Stimulated activated CD4-positive, alpha-beta T cell treated with anti-CD3 and anti-CD28 coated beads, Interleukin-15, amount 100 ng/mL, for 24 hours (primary cell): ENCODE measurements at regions not wholly inside any gene's neighbourhood (a gene's known extent, or its start where the extent isn't known, plus 50 kb on each side); places are given as distances from the start of the nearest gene placed in this dataset.
"Not testable (repeated sequence)": the region's sequence is repeated elsewhere in the genome, so short reads cannot be mapped to it uniquely, and the experiment has no call there.

Source experiments
- DNase-seq: peaks from one replicate; pipeline ENCODE4 v3.0.0-alpha.2; 2020

DNA sequence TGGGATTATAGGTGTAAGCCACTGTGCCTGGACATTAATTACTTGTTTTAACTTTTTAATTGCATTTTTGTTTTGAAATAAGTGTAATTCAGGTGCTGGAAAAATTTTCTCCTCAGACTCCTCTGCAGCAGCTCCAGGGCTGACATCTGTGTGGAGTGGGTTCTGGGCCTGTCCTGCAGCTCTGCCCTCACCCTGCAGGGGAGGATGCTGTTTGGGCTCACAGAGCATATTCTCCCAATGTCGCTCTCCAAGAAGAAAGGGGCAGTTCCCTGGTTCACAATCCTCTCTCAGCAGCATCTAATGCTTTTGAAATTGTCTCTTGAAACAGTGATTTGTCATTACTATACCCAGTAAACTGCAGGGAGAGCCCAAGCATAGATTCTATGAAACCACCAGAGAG is 995.7 kb downstream of the TMEM121 start:
- DNase-seq, result not testable (repeated sequence)

DNA sequence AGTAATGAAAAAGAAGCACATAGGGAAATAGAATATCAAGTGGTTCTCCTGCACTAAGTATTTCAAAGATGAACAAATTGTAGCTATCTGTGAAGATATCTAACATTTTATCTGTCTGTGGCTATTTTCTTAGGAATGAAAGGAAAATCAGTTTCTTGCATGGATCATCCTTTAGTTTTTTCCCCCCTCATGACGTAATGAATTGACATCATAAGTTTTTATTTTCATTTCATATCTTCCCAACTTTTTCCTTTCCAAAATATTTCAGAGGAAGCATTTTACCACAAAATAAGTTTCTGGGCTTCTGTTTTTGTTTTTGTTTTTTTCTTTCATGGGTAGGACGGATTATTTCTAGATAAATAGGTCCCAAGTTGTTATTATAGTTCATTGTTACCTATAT is 996.6 kb downstream of the TMEM121 start:
- no peak for DNase-seq

DNA sequence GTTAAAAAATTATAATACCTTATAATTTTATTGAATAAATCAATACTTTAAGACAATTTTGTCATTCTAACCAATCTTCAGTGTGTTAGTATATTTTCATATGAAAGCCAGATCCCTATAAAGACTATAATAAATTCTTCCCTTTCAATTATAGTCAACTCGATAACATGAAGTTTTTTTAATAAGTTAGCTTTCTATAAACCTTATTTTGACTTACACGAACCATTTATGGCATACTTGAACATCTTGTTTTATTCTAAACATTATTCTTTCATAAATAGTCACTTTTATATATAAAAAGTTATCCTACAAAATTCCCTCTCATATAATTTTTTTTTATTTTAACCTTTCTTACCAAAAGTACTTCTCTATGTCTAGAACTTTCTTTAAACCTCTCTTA is 1002.3 kb downstream of the TMEM121 start:
- no peak for DNase-seq

DNA sequence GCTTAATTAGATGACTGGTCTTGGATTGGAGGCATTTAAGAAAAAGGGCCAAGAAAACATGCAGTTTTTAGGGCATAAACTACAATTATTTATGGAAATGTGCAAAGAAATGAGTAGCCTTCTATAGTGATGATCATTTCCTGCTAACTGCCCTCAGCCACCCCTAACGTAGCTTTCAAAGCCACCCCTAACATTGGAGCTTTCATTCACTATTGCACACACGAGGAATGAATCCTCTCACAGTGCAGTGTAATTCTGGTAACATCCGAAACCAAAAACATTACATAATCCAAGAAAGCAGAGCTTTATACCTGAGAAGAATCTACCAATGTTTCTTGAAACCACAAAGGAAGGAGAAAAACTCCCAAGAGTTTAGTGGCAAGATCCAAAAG is 1003.6 kb downstream of the TMEM121 start:
- DNase-seq, result no peak

DNA sequence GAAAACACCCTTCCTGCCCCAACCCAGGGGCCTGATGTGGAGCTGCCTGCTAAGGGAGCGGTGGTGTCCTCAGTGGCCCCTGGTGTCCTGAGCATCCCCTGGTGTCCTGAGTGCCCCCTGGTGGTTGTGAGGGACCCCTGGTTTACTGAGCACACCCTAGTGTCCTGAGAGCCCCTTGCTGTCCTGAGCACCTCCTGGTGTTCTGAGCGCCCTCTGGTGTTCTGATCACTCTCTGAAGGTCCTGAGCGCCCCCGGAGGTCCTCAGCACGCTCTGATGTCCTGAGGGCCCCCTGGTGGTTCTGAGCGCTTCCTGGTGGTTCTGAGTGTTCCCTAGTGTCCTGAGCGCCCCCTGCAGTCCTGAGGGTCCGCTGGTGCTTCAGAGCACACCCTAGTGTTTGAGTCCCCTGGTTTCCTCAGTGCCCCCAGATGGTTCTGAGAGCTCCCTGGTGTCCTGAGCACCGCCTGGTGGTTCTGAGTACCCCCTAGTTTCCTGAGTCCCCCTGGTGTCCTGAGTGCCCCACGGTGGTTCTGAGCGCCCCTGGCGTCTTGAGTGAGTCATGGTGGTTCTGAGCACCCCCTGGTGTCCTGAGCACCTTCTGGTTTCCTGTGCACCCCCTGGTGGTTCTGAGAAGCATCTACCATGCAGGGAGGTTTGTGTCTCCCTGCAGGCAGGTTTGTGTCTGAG is 1004.2 kb downstream of the TMEM121 start:
- DNase-seq, result peak; percentile 68

DNA sequence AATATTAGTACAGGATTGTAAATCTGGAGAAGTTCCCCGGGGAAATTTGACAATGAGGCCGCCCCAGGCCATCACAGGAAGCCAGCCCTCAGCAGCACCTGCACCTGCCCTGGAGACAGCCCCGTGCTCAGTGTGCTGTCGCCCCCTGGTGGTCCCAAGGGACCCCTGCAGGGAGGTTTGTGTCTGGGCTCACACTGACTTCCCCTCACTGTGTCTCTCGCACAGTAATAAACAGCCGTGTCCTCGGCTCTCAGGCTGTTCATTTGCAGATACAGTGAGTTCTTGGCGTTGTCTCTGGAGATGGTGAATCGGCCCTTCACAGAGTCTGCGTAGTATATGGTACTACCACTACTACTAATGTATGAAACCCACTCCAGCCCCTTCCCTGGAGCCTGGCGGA is 1011.2 kb downstream of the TMEM121 start:
- DNase-seq, result peak; percentile 16

DNA sequence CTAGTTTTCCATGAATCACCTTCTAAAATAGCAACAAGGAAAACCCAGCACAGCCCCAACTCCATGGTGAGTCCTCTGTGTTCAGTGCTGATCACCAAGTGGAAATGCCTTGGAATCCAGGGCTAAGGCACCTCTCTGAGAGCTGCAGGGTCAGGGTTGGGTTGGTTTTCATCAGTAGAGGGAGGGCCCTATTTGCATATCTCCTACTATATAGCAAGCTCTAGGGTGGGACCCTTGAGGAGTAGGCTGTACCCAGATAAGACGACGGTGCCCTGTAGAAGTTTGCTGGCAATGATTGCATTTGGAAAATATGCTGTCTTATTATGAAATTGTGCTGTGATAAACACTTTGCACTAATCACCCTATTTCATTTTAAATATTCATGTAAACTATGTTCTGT is 1011.8 kb downstream of the TMEM121 start:
- no peak for DNase-seq

DNA sequence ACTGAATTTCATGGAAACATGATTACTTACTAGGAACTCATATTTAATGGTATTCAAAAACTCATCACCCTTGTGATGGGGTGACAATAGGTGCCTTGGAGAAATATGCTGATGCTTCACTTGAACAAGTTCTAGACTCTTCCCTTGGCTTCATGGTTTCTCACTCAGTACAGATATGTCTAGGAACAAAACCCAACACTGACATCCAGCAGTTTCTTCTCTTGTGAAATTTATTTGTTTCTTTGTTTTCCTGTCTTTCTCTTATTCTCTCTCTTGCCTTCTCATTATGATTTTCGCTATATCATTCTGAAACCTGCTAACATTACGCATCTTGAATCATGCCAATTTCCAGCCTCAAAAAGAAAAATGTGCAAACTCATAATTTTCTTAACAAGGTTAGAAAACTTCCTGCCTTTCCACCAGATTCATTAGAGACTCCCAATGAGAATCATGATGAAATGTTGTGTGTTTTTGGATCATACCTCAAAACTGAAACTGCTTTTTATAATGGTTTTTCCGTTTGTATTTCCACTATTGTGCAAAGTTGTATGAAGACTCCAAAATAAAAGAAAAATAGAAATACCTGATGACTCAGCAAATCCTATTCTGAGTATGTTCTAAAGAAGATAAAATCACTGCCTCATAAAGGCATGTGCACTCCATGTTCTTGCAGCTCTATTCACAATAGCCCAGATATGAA is 1021.5 kb downstream of the TMEM121 start:
- DNase-seq, result no peak

DNA sequence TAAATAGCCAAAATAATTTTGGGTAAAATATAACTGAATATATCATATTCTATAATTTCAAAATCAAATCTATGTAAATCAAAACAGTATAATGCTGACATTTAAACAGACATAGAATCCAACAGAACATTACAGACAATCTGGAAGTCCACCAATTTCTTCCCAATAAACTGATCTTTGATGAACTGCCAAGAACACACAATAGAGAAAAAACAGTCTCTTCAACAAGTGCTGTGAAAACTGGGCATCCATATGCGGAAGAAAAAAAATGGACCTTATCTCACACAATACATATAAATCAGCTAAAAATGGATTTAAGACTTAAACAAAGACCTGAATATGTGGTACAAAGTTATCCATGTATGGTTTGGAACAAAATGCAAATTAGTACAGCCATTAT is 1022.7 kb downstream of the TMEM121 start:
- DNase-seq, result no peak

DNA sequence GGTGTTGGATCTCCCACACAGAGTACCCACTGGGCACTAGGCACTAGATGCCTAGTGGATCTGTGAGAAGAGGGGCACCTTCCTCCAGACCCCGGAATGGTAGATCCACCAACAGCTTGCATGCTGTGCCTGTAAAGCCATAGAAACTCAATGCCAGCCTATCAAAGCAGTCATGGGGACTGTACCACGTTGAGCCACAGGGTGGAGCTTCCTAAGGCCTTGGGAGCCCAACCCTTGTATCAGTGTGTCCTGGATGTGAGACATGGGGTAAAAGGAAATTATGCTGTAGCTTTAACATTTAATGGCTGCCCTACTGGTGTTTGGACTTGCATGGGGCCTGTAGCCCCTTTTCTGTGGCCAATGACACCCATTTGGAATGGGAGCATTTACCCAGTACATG is 1024.9 kb downstream of the TMEM121 start:
- no peak for DNase-seq

DNA sequence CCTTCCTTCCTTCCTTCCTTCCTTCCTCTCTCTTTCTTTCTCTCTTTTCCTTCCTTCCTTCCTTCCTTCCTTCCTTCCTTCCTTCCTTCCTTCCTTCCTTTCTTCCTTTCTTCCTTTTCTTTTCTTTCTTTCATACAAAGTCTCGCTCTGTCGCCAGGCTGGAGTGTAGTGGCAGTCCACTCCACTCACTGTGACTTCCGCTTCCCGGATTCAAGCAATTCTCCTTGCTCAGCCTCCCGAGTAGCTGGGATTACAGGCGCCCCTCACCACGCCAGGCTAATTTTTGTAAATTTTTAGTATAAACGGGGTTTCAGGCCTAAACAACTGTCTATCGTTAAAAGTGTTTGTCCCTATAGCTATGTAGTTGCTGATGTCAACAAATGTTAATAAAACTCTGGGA is 1029.8 kb downstream of the TMEM121 start:
- DNase-seq, result not testable (repeated sequence)

DNA sequence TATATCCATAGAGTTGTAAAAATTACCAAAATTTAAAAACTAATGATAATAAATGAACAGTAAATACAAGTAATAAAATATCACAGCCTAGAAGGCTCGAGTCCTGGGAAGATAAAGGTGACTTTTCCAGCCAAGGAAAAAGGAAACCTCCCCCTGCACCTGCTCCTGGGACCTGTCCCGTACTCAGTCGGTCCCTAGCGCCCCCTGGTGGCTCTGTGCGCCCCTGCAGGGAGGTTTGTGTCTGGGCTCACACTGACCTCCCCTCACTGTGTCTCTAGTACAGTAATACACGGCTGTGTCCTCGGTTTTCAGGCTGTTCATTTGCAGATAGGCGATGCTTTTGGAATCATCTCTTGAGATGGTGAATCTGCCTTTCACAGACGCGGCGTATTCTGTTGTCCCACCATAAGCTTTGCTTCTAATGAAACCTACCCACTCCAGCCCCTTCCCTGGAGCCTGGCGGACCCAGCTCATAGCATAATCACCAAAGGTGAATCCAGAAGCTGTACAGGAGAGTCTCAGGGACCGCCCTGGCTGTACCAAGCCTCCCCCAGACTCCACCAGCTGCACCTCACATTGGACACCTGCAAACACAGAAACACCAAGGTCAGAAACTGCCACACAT is 1030.4 kb downstream of the TMEM121 start:
- DNase-seq, result peak; percentile 86

DNA sequence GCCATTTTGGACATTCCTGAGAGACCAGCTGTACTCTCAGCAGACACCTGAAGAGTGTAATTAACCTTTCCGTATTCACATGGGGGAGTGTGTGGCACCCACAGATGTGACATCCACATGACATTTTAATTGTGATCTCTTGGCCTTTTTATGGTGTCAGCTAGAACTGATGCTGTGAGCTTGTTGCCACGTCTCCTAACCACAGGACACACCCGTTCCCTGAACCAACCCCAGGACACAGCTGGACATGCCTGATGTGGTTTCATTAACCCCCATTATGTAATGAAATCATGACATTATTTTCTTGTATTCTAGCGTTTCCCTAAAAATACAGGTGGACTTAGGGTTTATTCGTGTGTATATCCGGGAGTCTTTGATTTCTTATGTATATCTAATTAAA is 1036.1 kb downstream of the TMEM121 start:
- no peak for DNase-seq

DNA sequence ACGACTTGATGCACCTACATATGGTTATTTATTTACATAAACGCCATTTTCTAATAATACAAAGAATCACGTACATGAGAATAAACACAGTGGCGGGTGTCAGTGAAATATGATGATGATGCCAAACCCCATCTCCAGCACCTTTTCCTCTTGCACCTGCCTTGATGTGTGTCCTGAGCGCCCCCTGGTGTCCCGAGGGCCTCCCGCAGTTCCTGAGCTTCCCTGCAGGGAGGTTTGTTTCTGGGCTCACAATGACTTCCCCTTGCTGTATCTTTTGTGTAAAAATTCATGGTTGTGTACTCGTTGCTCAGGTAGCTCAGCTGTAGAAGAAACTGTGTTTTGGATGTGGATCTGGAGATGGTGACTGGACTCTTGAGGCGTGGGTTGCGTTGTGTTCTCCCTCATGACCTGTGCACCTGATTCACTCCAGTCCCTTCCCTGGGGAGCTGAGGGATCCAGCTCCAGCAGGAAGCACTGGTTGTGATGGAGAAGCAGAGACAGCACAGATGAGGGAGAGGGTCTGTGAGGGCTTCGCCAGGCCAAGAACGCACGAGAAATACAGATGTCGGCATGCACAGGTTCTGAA is 1037.8 kb downstream of the TMEM121 start:
- DNase-seq, result peak; percentile 79

DNA sequence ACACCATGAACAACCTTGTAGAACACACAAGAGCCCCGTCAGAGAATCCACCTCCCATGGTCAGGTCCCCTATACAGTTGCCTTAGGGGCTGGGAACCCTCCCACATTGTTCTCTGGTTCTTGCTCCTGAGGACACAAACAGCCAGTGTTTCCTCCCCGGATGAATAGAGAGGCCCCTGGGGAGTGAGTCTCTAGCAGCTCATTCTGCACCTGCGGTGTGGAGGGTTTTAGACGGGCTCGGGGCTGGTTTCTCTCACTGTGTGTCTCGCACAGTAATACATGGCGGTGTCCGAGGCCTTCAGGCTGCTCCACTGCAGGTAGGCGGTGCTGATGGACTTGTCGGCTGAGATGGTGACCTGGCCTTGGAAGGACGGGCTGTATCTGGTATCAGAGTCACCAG is 1052.1 kb downstream of the TMEM121 start:
- DNase-seq, result no peak

DNA sequence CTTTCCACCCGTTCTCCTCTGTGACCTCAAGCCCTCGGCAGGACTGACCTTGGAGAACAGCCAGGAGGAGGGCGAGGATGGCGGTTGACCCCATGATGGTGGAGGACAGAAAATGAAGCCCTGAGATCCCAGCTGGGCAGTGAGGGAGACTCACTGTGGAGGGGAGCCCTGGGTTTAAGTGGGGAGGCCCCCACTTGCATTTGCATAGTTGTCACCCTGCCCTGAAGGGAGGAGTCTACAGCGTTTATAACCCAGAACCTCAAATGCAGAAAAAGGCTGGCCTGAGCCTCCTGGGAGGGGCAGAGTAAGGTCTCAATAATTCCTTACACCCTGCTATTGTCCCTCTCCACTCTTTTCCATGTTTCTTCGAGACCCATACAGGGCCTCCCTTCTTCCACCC is 1052.7 kb downstream of the TMEM121 start:
- no peak for DNase-seq

DNA sequence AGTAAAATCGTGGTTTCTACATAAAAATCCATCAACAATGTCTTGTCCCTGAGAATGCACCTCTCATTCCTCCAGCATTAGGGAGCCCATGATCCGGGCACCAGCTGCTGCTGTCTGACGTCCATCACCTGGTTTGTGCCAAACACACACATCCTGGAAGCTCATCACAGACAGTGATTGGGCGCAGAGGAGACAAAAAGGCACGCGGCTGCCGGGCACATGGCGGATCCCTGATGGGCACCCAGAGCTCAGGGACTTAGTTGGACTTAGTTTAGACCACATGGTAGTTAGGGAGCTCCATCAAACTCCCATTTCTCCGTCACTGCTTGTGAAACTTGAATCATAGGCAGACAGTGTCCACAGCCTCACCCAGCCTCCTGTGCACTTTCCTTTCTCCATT is 1059.3 kb downstream of the TMEM121 start:
- no peak for DNase-seq

DNA sequence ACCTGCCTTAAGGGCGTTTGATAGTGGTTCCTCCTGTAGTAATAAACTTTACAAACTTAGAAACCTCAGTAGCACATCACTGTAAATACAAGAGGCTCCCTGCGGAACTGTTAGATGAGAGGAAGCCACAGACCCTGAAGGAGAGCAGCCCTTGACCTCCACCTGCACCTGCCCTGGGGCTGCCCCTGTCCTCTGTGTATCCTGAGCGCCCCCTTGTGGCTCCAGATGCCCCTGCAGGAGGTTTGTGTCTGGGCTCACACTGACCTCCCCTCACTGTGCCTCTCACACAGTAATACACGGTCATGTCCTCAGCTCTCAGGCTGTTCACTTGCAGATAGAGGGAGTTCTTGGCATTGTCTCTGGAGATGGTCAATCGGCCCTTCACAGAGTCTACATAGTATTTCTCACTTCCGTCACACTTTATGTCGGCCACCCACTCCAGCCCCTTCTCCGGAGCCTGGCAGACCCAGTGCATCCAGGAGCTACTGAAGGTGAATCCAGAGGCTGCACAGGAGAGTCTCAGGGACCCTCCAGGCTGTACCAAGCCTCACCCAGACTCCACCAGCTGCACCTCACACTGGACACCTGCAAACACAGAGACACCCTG is 1059.8 kb downstream of the TMEM121 start:
- DNase-seq, result peak; percentile 80

DNA sequence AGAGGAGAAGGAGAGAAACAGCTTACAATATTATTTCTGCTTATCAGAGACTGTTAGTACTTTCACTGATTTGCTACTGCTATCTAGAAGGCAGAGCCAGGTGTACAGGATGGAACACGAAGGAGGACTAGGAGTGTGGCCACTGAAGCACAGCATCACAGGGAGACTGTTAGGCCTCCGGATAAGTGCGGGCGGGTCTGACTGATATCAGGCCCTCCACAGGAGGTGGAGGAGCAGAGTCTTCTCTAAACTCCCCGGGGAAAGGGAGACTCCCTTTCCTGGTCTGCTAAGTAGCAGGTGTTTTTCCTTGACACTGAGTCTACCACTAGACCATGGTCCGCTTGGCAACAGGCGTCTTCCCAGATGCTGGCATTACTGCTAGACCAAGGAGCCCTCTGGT is 1065.2 kb downstream of the TMEM121 start:
- not testable (repeated sequence) for DNase-seq

DNA sequence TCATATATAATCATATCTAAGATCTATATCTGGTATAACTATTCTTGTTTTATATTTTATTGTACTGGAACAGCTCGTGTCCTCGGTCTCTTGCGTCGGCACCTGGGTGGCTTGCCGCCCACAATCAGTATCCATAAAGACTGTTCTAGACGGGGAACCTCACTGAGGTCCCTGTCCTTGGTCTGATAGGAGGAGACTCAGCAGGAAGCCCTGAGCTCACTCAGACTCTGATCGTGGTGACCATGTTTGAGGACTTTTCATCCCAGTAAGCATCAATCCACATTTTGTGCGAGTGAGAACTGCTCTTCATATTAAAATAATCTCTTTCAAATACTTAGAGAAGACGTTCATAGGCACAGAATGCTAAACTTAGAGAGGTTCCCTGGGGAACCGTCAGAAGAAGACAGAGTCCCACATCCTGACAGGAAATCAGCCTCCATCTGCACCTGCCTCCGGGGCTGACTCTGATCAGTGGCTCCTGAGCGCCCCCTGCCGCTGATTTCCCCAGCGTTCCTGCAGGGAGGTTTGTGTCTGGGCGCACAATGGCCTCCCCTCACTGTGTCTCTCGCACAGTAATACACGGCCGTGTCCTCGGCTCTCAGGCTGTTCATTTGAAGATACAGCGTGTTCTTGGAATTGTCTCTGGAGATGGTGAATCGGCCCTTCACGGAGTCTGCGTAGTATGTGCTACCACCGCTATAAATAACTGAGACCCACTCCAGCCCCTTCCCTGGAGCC is 1065.9 kb downstream of the TMEM121 start:
- DNase-seq, result peak; percentile 92

DNA sequence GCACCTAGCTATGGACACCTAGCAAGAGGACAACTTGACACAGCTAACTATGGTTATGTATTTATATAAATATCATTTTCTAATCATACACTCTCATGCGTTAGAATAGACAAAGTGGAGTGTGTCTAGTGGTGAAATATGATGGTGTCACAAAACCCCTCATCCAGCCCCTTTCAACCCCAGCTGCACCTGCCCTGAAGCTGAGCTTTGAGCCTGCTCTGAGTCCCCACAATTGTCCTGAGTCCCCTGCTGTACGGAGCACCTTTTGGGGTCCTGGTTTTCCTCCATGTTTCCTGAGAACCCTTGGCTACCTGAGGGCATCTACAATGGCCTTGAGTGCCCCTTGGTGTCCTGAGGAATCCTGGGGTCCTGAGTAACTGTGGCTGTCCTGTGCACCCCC is 1072.8 kb downstream of the TMEM121 start:
- no peak for DNase-seq

DNA sequence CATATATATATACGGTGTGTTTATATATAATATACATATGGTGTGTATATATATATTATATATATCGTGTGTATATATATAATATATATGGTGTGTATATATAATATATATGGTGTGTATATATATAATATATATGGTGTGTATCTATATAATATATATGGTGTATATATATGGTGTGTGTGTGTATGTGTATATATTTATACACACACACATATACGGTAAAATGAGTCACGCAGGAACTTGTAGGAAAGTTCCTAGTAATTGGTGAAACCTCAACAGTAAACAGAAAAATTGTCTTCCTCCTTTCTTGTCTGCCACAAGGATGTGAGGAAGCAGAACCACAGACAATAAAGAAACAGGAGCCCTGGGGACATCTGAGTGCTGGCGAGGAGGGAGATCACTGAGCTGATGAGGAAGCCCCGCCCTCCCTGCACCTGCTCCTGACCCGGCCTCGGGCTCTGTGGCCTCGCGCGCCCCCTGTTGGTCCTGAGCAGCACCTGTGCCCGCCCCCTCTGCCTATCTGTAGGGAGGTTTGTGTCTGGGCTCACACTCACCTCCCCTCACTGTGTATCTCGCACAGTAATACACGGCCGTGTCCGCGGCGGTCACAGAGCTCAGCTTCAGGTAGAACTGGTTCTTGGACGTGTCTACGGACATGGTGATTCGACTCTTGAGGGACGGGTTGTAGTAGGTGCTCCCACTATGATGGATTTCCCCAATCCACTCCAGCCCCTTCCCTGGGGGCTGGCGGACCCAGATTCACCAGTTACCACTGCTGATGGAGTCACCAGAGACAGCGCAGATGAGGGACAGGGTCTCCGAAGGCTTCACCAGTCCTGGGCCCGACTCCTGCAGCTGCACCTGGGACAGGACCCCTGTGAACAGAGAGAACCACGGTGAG is 1079.4 kb downstream of the TMEM121 start:
- DNase-seq, result peak; percentile 91
